GM18868 (cell line): ENCODE measurements at regions not wholly inside any gene's neighbourhood (a gene's known extent, or its start where the extent isn't known, plus 50 kb on each side); places are given as distances from the start of the nearest gene placed in this dataset.
"Not testable (repeated sequence)": the region's sequence is repeated elsewhere in the genome, so short reads cannot be mapped to it uniquely, and the experiment has no call there.

Experiments
- ATAC-seq: cut with Tn5 transposase; IDR thresholded peaks from one replicate; pipeline ENCODE4 v1.9.1; 2021; ENCODE audit warnings: mild to moderate bottlenecking, moderate library complexity; ENCODE audit not compliant: unreplicated experiment

DNA sequence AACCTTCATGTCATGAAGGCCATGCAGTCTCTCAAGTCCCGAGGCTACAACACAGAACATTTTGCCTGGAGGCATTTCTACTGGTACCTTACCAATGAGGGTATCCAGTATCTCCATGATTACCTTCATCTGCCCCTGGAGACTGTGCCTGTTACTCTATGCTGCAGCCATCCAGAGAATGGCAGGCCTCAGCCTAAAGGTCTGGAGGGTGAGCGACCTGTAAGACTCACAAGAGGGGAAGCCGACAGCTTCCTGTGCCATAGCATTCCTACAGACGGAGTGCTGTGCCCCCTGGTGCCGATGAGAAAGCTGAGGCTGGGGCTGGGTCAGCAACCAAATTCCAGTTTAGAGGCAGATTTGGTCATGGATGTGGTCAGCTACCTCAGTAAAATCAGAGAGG, 51.3 kb upstream of the CADPS start:
- ATAC-seq = no peak

GRCh38 chr3:62928256-62928655, 53.0 kb upstream of the CADPS start:
- ATAC-seq = no peak

GRCh38 chr3:62929771-62930170, 54.6 kb upstream of the CADPS start:
- no peak for ATAC-seq

- ATAC-seq = no peak
Measured at GRCh38 chr3:62935793-62936192, 60.6 kb upstream of the CADPS start.

GRCh38 chr3:62936626-62937254, 61.5 kb upstream of the CADPS start:
- ATAC-seq = no peak

DNA sequence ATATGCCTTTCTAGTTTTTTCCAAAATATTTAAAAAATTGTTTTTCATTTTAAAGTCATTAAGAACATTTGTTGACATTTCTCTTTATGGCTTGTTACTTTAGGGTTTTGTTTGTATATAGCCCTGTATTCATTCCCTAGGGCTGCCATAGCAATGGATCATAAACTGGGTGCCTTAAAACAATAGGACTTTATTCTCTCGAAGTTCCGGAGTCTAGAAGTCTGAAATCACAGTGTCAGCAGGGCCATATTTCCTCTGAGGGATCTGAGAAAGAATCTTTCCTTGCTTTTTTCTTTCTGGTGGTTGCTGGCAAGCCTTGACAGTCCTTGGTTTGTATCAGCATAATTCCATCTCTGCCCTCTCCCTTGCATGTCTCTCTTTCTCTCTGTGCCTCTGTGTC, 63.4 kb upstream of the CADPS start:
- ATAC-seq = no peak

DNA sequence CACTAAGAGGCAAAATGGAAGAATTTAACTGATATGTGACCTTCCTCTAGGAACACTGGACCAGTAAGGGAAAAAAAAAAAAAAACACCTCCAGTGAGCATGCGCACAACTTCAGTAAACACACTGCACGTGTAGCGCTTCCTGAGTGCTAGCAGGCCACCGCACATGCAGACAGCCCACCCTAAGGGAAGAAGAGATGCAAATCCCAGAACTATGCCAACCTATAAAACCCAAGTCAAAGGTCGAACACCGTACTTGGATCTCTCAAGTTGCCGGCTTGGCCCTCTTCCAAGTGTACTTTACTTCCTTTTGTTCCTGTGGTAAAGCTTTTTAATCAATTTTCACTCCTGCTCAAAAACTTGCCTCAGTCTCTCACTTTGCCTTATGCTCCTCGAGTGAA, 64.5 kb upstream of the CADPS start:
- no peak for ATAC-seq

- no peak for ATAC-seq
Measured at GRCh38 chr3:62940771-62941563, 65.8 kb upstream of the CADPS start.

GRCh38 chr3:62942227-62942626, 67.0 kb upstream of the CADPS start:
- ATAC-seq = no peak

DNA sequence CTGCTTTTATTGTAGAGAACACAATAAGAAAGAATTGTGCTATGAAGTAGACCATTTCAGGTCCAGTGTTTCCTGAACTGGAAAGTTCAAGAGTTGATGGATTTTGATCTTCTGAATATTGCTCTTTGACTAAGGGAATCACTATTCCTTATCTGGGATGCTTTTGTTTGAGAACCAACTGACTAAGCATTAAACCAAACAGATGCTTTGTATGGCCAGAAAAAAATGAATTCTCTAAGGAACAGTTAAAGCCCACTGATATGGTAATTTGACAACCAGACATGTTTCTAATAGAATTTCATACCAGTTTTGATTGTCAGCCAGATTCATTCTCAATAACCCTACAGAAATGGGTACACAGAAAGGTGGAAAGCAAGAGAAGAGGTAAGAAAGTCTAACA, 67.5 kb upstream of the CADPS start:
- no peak for ATAC-seq

DNA sequence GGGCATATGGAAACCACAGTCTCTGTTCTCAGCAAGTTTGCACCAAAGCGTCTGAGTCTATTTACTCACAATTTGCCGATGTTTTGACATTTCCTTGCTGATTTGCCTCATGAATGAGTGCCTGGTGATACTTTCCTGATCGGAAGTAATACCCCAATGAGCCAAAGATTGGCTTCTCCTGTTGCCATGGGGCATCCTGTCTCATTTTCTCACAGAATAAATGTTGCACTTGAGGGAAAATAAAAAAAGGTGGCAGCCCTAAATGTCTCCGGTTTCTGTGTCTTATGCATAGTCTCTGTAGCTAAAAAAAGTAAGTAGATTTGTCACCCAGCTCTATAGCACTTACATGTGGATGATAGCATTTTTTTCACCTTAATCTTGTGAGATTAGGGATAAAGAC, 73.7 kb upstream of the CADPS start:
- ATAC-seq = no peak

- no peak for ATAC-seq
Measured at GRCh38 chr3:62950210-62950609, 75.0 kb upstream of the CADPS start.

- no peak for ATAC-seq
Measured at GRCh38 chr3:62951037-62951613, 75.9 kb upstream of the CADPS start.

- not testable (repeated sequence) for ATAC-seq
Measured at GRCh38 chr3:62951880-62952279, 76.7 kb upstream of the CADPS start.

GRCh38 chr3:62954580-62954979, 79.4 kb upstream of the CADPS start:
- ATAC-seq = peak; percentile 85

DNA sequence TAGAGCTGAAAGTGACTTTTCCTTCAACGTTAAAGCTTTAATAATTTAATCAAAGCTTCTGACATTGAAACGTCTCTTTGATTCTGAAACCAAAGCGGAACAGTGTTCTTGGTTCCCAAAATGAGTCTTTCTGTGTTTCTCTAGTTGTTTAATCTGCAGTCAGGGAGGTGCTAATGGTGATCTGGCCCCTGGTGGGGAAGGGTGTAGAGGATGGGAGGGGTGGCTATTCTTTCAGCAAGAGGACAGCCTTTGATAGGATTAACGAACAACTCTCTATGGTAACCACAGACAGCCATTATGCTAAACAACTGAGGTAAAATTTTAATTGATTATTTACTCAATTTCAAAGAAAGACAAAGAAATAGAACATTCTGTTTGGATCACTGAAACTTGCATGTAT, 79.9 kb upstream of the CADPS start:
- ATAC-seq = no peak

- ATAC-seq = no peak
Measured at GRCh38 chr3:62956411-62956810, 81.2 kb upstream of the CADPS start.

- no peak for ATAC-seq
Measured at GRCh38 chr3:62961874-62962556, 86.8 kb upstream of the CADPS start.

GRCh38 chr3:62962714-62963113, 87.5 kb upstream of the CADPS start:
- ATAC-seq = no peak

- no peak for ATAC-seq
Measured at GRCh38 chr3:62965311-62965710, 90.1 kb upstream of the CADPS start.

DNA sequence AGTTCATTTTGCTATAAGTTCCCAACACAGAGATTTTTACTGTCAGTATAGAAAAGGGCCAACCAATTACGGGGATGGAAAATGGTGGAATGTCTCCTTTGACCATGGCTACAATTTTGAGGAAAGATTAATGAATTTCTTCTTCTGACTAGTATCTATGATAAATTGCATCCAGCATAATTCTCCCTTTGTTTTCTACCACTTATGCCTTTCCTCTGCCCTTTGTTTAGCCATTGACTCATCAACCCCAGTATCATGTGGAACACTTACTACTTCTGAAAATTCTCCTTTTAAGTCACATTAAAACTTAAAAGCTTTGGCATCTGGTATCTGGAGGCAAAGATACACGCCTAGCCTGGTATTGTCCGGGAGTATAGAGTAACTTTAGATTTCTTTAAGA, 92.9 kb upstream of the CADPS start:
- ATAC-seq = no peak

- ATAC-seq = no peak
Measured at GRCh38 chr3:62970648-62971047, 95.4 kb upstream of the CADPS start.
